Natural killer cell treated with Interleukin-12 subunit alpha and Interleukin-12 subunit beta and Interleukin-15 and Interleukin-18, amount 100 ng/mL, for 72 hours (primary cell): ENCODE measurements at regions not wholly inside any gene's neighbourhood (a gene's known extent, or its start where the extent isn't known, plus 50 kb on each side); places are given as distances from the start of the nearest gene placed in this dataset.
"Not testable (repeated sequence)": the region's sequence is repeated elsewhere in the genome, so short reads cannot be mapped to it uniquely, and the experiment has no call there.

Source experiments
- ATAC-seq, 2 donors: fragments of 150-1000 bp; cut with Tn5 transposase in 1 of 2; sonication (Bioruptor Pico), chemical (Tn5 transposase) in 1 of 2; 2 replicates each; pipeline ENCODE4 v1.10.0; 2021
- DNase-seq: peaks from one replicate; pipeline ENCODE4 v3.0.0; 2022; ENCODE audit warnings: low spot score
- H3K27ac Mint-ChIP-seq, 2 donors: 1 replicate in 1 of 2; 2 replicates in 1 of 2; pipeline ENCODE4 v1.8.0; 2022; ENCODE audit warnings: mixed read lengths in 2 of 2, mild to moderate bottlenecking in 1 of 2, moderate library complexity in 1 of 2
- H3K27me3 Mint-ChIP-seq, 2 donors: 1 replicate in 1 of 2; 2 replicates in 1 of 2; pipeline ENCODE4 v1.8.0; 2022; ENCODE audit warnings: mixed read lengths in 2 of 2
- H3K36me3 Mint-ChIP-seq: one replicate; pipeline ENCODE4 v1.8.0; 2022; ENCODE audit warnings: mixed read lengths
- H3K4me1 Mint-ChIP-seq, 2 donors: 1 replicate in 1 of 2; 2 replicates in 1 of 2; pipeline ENCODE4 v1.8.0; 2022; ENCODE audit warnings: low read depth in 2 of 2, mixed read lengths in 2 of 2, mild to moderate bottlenecking in 1 of 2
- H3K4me3 Mint-ChIP-seq: one replicate; pipeline ENCODE4 v1.8.0; 2022; ENCODE audit warnings: mixed read lengths
- H3K9me3 Mint-ChIP-seq: 2 replicates; pipeline ENCODE4 v1.8.0; 2022; ENCODE audit warnings: mixed read lengths

DNA sequence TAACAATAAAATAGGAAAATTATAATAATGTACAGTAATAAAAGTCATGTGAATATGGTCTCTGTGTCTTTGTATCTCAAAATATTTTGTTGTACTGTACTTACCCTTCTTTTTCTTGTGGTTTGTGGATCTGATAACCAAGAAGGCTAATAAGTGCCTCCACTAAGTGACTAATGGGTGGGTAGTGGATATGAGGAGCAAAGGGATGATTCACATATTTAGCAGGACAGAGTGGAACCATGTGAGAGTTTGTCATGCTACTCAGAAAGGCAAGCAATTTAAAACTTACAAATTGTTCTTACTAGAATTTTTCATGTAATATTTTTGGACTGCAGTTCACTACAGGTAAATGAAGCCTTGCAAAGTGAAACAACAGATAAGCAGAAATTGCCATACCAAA, 1241.2 kb upstream of the CDH2 start:
- peaks cover 5% of the 10 kb centered on the region for H3K36me3 Mint-ChIP-seq
- DNase-seq, result no peak
- H3K4me1 Mint-ChIP-seq, result no peaks in the 10 kb centered on the region
- H3K9me3 Mint-ChIP-seq, result peaks cover 18% of the 10 kb centered on the region
- ATAC-seq, result no peak
- H3K27me3 Mint-ChIP-seq, result no peaks in the 10 kb centered on the region
- H3K27ac Mint-ChIP-seq, result no peak overlapping the region
- no peak overlapping the region for H3K4me3 Mint-ChIP-seq

DNA sequence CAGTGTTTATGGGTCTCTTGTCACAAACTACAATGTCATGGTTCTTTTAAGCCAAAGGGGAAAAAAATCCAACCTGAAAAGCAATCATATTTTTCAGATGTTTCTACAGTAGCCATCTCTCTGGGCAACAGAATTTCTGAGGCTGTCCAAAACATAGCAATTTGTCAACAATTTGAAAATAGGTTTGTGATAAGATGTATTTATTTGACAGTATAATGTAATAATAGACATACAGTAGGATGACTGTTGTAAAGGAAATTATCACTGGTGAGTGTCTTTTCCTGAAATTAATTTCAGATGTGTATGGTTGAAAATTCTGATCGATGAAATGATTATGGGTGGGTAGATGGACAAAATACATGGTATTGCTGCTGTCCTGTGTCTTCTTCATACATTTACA, 1230.1 kb upstream of the CDH2 start:
- ATAC-seq (no peak), DNase-seq (no peak)
- no peak overlapping the region for H3K27ac Mint-ChIP-seq
- no peaks in the 10 kb centered on the region for H3K4me1 Mint-ChIP-seq
- no peaks in the 10 kb centered on the region for H3K36me3 Mint-ChIP-seq
- peaks cover 5% of the 10 kb centered on the region for H3K9me3 Mint-ChIP-seq
- no peaks in the 10 kb centered on the region for H3K27me3 Mint-ChIP-seq
- no peak overlapping the region for H3K4me3 Mint-ChIP-seq

- Mint-ChIP-seq H3K9me3 (peaks cover 7% of the 10 kb centered on the region), H3K27ac (no peak overlapping the region), H3K4me1 (no peaks in the 10 kb centered on the region), H3K36me3 (peaks cover 8% of the 10 kb centered on the region), H3K4me3 (no peak overlapping the region), H3K27me3 (no peaks in the 10 kb centered on the region)
- DNase-seq, result no peak
- ATAC-seq, result no peak
Observed at GRCh38 chr18:29397536-29397935, 1220.6 kb upstream of the CDH2 start.

- Mint-ChIP-seq H3K9me3 (peaks cover 5% of the 10 kb centered on the region), H3K27me3 (no peaks in the 10 kb centered on the region), H3K27ac (no peak overlapping the region), H3K4me3 (no peak overlapping the region), H3K4me1 (no peaks in the 10 kb centered on the region), H3K36me3 (no peaks in the 10 kb centered on the region)
- no peak for DNase-seq
- ATAC-seq, result no peak
Observed at GRCh38 chr18:29383311-29384273, 1206.7 kb upstream of the CDH2 start.

DNA sequence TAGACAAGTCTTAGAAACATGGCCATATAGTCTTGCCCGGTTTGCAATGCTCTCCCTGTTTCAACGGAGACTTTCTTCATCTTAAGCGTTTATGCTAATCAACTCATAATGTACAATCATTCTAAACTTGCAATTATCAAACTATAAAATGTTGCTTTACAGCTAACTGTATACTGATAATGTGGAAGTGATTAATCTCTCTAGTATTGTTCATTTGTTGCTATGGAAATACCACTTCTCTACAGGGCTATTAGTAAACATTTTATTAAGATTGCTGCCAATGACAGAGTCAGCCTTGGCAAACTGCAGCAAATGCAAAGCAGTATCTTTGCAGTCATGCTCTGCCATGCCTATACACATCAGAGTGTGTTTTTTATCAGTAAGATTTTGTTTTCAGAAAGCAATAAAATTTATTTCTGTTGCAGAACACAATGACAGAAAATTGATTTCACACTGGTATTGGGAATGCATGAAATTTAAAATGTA, 1201.8 kb upstream of the CDH2 start:
- no peak for ATAC-seq
- DNase-seq, result no peak
- Mint-ChIP-seq H3K4me3 (no peak overlapping the region), H3K4me1 (no peaks in the 10 kb centered on the region), H3K27ac (no peak overlapping the region), H3K9me3 (peaks cover 8% of the 10 kb centered on the region), H3K27me3 (no peaks in the 10 kb centered on the region), H3K36me3 (peaks cover 4% of the 10 kb centered on the region)

- H3K36me3 Mint-ChIP-seq, result peaks cover 12% of the 10 kb centered on the region
- H3K4me3 Mint-ChIP-seq, result no peak overlapping the region
Observed at GRCh38 chr18:29377346-29377745, 1200.4 kb upstream of the CDH2 start.

DNA sequence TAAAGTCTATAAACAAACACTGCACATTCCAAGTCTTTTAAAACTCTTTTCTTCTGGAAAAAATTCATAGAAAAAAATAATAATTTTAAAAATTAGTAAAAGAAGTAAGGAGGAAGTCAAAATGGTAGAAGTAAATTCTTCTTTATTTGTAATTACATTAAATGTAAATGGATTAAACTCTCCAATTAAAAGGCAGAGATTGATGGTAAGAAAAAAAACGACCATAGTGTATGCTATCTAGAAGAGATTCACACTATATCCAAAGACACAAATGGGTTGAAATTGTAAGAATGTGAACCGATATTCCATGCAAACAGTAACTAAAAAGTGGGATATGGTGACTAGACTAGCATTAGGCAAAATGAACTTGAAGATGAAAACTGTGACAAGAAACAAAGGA, 1196.1 kb upstream of the CDH2 start:
- Mint-ChIP-seq H3K27me3 (no peaks in the 10 kb centered on the region), H3K36me3 (peaks cover 12% of the 10 kb centered on the region), H3K27ac (no peak overlapping the region), H3K9me3 (peaks cover 8% of the 10 kb centered on the region), H3K4me3 (no peak overlapping the region), H3K4me1 (no peaks in the 10 kb centered on the region)
- DNase-seq (no peak), ATAC-seq (no peak)

More at GRCh38 chr18:29377346-29377745, 1200.4 kb upstream of the CDH2 start:
- no peaks in the 10 kb centered on the region for H3K27me3 Mint-ChIP-seq
- DNase-seq, result no peak
- H3K9me3 Mint-ChIP-seq, result peaks cover 12% of the 10 kb centered on the region
- no peak overlapping the region for H3K27ac Mint-ChIP-seq
- H3K4me1 Mint-ChIP-seq, result no peaks in the 10 kb centered on the region
- ATAC-seq, result no peak

- H3K27ac Mint-ChIP-seq, result no peak overlapping the region
- no peaks in the 10 kb centered on the region for H3K27me3 Mint-ChIP-seq
- H3K36me3 Mint-ChIP-seq, result no peaks in the 10 kb centered on the region
- H3K4me3 Mint-ChIP-seq, result no peak overlapping the region
- ATAC-seq (no peak), DNase-seq (no peak)
- peaks cover 18% of the 10 kb centered on the region for H3K9me3 Mint-ChIP-seq
- H3K4me1 Mint-ChIP-seq, result no peaks in the 10 kb centered on the region
Observed at GRCh38 chr18:29361843-29362242, 1184.9 kb upstream of the CDH2 start.

DNA sequence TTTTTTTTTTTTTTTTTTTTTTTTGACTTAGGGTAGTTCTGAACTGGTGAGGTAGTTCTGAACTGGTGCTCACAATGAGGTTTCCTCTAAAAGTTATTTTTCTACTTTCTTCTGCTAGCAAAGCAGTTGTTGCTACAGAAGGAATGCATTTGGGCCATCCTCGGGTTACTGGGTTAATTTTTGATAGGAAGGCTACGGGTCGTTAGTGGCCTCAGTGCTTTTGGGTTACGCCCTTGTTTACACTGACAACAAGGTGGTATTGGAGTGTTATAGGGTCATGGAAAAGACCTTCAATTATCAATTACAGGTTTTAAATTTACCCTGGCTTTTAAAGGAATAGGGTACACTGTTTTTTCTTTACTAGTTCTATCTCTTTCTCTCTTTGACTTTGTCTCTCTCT, 1183.7 kb upstream of the CDH2 start:
- not testable (repeated sequence) for H3K4me3 Mint-ChIP-seq, H3K36me3 Mint-ChIP-seq, ATAC-seq, H3K27ac Mint-ChIP-seq, DNase-seq, H3K27me3 Mint-ChIP-seq, H3K4me1 Mint-ChIP-seq
- peaks cover 22% of the 10 kb centered on the region for H3K9me3 Mint-ChIP-seq

DNA sequence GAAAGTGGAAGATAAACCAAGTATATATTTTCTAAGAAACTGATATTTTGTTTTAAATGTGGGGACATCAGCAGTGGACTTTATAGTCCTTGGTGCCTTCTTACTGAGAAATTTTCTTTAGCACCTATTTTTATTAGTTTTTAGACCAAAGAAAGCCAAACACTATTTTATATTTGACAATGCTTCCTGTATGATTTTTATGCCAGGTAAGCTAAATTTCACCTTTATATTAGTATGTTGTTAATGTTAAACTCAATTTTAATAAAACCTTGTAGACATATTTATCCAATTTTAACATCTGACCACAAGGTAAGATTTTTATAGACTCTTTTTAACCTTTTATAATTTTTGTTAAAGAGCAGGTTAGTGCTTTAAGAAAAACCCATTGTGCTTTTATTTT, 1182.3 kb upstream of the CDH2 start:
- H3K36me3 Mint-ChIP-seq, result peaks cover 12% of the 10 kb centered on the region
- H3K4me1 Mint-ChIP-seq, H3K27ac Mint-ChIP-seq, DNase-seq, ATAC-seq, H3K4me3 Mint-ChIP-seq, H3K27me3 Mint-ChIP-seq: not testable (repeated sequence)
- H3K9me3 Mint-ChIP-seq, result peaks cover 29% of the 10 kb centered on the region

- ATAC-seq (no peak), DNase-seq (no peak)
- Mint-ChIP-seq H3K27ac (no peak overlapping the region), H3K4me1 (no peaks in the 10 kb centered on the region), H3K27me3 (no peaks in the 10 kb centered on the region), H3K4me3 (no peak overlapping the region), H3K9me3 (peaks cover 13% of the 10 kb centered on the region), H3K36me3 (peaks cover 6% of the 10 kb centered on the region)
Observed at GRCh38 chr18:29351171-29351570, 1174.2 kb upstream of the CDH2 start.

DNA sequence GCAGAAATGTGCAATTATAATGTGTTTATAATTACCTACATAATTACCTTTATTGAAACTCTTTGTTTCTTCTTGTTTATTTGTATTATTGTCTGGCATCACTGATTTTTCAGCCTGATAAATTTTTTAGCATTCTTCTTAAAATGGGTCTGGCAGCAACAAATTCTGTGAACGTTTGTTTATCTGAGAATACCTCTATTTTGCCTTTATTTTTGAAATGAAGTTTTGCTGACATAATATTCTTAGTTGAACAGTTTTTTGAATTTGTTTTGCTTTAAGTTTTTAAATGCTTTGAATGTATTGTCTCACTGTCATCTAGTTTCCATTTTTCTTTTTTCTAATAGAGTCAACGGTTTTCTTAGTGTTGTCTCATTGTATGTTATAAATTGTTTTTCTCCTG, 1152.0 kb upstream of the CDH2 start:
- peaks cover 7% of the 10 kb centered on the region for H3K36me3 Mint-ChIP-seq
- H3K9me3 Mint-ChIP-seq, result peaks cover 28% of the 10 kb centered on the region
- ATAC-seq (no peak), DNase-seq (no peak)
- no peak overlapping the region for H3K4me3 Mint-ChIP-seq
- H3K4me1 Mint-ChIP-seq, result no peaks in the 10 kb centered on the region
- no peaks in the 10 kb centered on the region for H3K27me3 Mint-ChIP-seq
- no peak overlapping the region for H3K27ac Mint-ChIP-seq

- ATAC-seq (no peak), DNase-seq (no peak)
- H3K27ac Mint-ChIP-seq, result no peak overlapping the region
- peaks cover 21% of the 10 kb centered on the region for H3K9me3 Mint-ChIP-seq
- no peak overlapping the region for H3K4me3 Mint-ChIP-seq
- H3K27me3 Mint-ChIP-seq, result no peaks in the 10 kb centered on the region
- no peaks in the 10 kb centered on the region for H3K4me1 Mint-ChIP-seq
- H3K36me3 Mint-ChIP-seq, result peaks cover 9% of the 10 kb centered on the region
Observed at GRCh38 chr18:29326214-29326613, 1149.3 kb upstream of the CDH2 start.

DNA sequence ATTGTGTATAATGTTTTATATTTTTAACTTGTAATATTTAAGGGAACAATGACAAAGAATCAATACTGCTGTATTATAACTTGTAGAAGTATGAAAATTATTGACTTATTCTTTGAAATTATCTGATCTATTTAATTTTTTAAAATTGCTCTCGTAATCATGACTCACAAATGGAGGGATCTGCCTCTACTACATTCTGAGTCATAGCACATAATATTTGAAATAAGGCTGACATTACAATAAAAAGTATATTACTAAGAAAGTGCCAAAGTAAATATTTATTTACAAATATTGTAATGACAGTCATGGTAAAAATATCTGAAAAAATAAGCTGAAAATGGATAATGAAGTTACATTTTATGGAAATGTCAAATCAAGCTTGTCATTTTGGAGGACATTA, 1144.6 kb upstream of the CDH2 start:
- no peak for DNase-seq

More for the DNA sequence above, 1144.6 kb upstream of the CDH2 start:
- no peak overlapping the region for H3K4me3 Mint-ChIP-seq
- no peaks in the 10 kb centered on the region for H3K27me3 Mint-ChIP-seq
- peaks cover 17% of the 10 kb centered on the region for H3K9me3 Mint-ChIP-seq
- peaks cover 4% of the 10 kb centered on the region for H3K36me3 Mint-ChIP-seq
- no peak overlapping the region for H3K27ac Mint-ChIP-seq
- ATAC-seq, result no peak
- H3K4me1 Mint-ChIP-seq, result no peaks in the 10 kb centered on the region
